ENCODE measurements at regions not wholly inside any gene's neighbourhood (a gene's known extent, or its start where the extent isn't known, plus 50 kb on each side); places are given as distances from the start of the nearest gene placed in this dataset.
"Not testable (repeated sequence)": the region's sequence is repeated elsewhere in the genome, so short reads cannot be mapped to it uniquely, and the experiment has no call there.

- no peak for DNase-seq
These were observed 74.1 kb upstream of the SH3PXD2B start for GRCh38 chr5:172528440-172528839.

GRCh38 chr5:172527559-172527958 is 73.2 kb upstream of the SH3PXD2B start:
- no peak for DNase-seq

DNA sequence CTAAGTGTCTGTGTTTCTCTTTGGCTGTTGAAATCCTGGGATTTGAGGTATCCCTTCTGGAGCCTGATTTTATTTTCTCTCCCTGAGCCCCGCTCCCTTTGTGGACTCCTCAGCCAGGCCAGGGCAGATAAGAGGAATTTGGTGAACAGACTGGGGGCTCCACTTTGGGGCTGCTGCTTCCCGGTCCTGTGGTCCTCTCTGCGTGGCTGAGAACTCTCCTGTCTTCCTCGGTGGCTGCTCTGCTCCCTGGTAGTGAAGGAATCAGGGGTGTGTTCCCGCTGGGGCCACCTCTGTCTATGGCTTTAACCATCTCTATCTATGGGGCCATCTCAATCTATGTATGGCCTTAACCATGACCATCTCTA is 71.7 kb upstream of the SH3PXD2B start:
- DNase-seq, result no peak

DNA sequence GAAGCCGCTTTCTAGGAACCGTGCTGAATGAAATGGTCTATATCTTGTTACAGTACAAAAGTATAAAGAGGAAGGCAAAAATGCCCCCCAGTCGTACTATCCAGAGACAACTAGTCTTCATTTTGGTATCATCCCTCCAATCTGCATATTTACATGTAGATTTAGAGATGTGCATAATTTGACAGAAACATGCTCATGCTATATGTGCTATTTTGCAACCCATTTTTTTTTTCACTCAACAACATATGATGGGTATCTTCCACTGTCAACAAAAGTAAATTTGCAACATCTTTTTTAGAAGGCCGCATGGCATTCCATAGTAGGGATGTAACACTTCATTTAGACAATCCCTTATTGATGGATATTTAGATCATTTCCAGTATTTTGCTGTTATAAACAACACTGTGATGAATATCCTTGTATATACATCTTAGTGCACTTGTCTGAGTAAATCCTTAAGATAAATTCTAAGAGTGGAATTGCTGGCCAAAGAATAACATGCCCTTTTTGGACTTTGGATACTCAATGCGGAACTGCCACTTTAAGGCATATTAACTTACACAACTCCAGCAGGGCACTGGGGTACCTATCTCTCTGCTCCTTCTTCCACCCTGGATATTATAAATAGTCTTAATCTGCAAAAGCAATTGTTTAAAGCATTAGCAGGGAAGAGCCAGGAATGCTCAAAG is 71.1 kb upstream of the SH3PXD2B start:
- DNase-seq, result no peak

- DNase-seq, result peak; percentile 71
These were observed 70.3 kb upstream of the SH3PXD2B start for GRCh38 chr5:172524573-172525021.

DNA sequence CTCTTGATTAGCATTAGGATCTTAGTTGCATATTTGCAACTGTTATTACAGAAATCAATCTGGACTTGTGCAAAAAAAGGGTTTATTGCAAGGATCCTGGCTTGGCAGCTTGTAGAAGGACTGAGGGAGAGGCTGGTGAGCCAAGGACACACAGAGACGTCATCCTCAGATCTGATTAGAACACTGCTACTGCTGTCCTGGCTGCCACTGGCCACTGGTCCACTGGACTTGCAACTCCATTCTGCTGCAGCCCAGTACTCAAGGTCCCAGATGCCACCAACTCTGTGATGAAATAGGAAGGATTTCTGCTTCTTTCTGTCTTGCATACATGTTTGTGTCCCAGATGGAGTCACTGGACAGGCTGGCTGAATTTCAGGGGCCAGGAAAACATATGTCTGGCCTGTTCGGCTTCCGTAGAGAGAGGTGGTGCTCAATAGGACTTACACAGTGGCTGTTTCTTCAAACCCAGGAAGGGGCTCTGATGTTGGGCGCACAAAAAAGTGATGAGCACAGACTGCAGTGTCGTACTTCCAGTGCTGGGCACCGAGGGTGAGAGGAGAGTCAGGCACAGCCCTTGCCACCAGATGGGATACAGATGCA is 68.9 kb upstream of the SH3PXD2B start:
- no peak for DNase-seq

- no peak for DNase-seq
These were observed 67.1 kb upstream of the SH3PXD2B start for GRCh38 chr5:172521338-172521932.

DNA sequence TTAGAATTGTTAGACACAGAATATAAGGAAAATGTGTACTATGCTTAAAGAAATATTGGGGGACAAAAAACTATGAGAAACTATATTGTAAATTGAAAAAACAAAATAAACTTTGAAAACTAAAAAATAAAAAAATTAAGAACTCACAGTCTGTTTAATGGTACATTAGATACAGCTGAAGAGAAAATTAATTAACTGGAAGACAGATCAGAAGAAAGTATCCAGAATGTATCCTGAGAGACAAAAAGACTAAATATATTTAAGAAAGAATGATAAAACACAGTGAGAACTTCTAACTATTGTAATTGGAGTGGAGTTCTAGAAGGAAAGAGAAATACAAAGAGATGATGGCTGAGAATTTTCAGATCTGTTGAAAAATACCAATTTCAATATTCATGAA is 57.6 kb upstream of the SH3PXD2B start:
- DNase-seq, result no peak

GRCh38 chr5:172509405-172509781 is 55.1 kb upstream of the SH3PXD2B start:
- DNase-seq, result peak; percentile 30

GRCh38 chr5:172508471-172509404 is 54.4 kb upstream of the SH3PXD2B start:
- DNase-seq, result no peak

- not testable (repeated sequence) for DNase-seq
These were observed 53.2 kb upstream of the SH3PXD2B start for GRCh38 chr5:172507485-172507884.

- DNase-seq, result no peak
These were observed 52.6 kb upstream of the SH3PXD2B start for GRCh38 chr5:172506921-172507320.

DNA sequence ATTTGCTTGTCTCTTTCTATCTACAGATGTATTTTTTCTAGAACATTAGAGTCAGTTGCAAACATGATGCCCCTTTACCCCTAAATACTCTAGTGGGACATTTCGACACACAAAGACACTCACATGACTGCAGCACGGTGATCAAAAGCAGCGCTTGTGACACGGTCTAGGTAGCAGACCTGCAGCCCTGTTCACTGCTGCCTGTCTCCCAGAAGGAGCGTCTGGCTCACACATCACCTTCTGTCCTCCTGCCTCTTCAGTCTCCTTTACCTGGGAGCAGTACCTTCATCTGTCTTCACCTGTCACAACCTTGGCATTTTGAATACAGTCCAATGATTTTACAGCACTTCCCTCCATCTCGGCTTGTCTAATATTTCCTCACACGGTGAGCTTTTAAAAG is 51.9 kb upstream of the SH3PXD2B start:
- DNase-seq, result no peak

- no peak for DNase-seq
These were observed 51.5 kb upstream of the SH3PXD2B start for GRCh38 chr5:172505845-172506244.

DNA sequence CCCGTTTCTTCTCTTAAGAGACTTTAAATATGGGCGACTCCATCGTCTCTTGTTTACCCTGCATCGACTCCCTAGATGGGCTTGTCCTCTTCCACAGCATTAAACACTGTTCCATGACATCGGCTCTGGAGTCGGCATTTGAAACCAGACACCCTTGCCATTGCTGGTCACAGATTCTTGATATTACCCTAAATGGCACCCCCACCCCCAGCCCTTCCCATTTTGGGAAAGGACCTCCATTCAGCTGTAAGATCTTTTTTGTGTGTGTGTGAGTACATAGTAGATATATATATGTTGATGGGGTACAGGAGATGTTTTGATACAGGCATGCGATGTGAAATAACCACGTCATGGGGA is 51.1 kb upstream of the SH3PXD2B start:
- DNase-seq, result peak; percentile 21

- peak; percentile 93 for DNase-seq
These were observed 50.5 kb upstream of the SH3PXD2B start for GRCh38 chr5:172504701-172505402.

GRCh38 chr5:172503925-172504700 is 49.8 kb upstream of the SH3PXD2B start:
- DNase-seq, result peak; percentile 55
